Limb (tissue), 2 donors: ENCODE measurements at regions not wholly inside any gene's neighbourhood (a gene's known extent, or its start where the extent isn't known, plus 50 kb on each side); places are given as distances from the start of the nearest gene placed in this dataset.

ENCODE experiments used
- DNase-seq, 2 donors: peaks; one replicate each; pipeline ENCODE4 v3.0.0-alpha.2; 2016; ENCODE audit errors: extremely low spot score in 2 of 2

GRCh38 chr2:160943414-160943813 is 216.8 kb upstream of the TANK start:
- no peak for DNase-seq

GRCh38 chr2:160952464-160953254 is 207.6 kb upstream of the TANK start:
- DNase-seq: peak in 1 of 2 donors; percentile 52

- no peak for DNase-seq
Measured at GRCh38 chr2:160955578-160955977, 204.7 kb upstream of the TANK start.

- no peak for DNase-seq
Measured at GRCh38 chr2:160956243-160956802, 203.9 kb upstream of the TANK start.

- no peak for DNase-seq
Measured at GRCh38 chr2:160963957-160964356, 196.3 kb upstream of the TANK start.

- DNase-seq: no peak
Measured at GRCh38 chr2:160967523-160967922, 192.7 kb upstream of the TANK start.

GRCh38 chr2:160968183-160968582 is 192.0 kb upstream of the TANK start:
- DNase-seq: no peak

- peak; percentile 45 to 93 for DNase-seq
Measured at GRCh38 chr2:160970052-160970965, 189.9 kb upstream of the TANK start.

GRCh38 chr2:160973991-160974390 is 186.2 kb upstream of the TANK start:
- no peak for DNase-seq

GRCh38 chr2:160974803-160975202 is 185.4 kb upstream of the TANK start:
- no peak for DNase-seq

- DNase-seq: no peak
Measured at GRCh38 chr2:160976797-160977196, 183.4 kb upstream of the TANK start.

GRCh38 chr2:160977376-160977775 is 182.9 kb upstream of the TANK start:
- no peak for DNase-seq

GRCh38 chr2:160977854-160978253 is 182.4 kb upstream of the TANK start:
- DNase-seq: no peak

GRCh38 chr2:160984426-160985077 is 175.7 kb upstream of the TANK start:
- no peak for DNase-seq

- no peak for DNase-seq
Measured at GRCh38 chr2:160989778-160990177, 170.4 kb upstream of the TANK start.

GRCh38 chr2:160993654-160994061 is 166.6 kb upstream of the TANK start:
- DNase-seq: no peak

- peak; percentile 79 to 91 for DNase-seq
Measured at GRCh38 chr2:160994141-160995002, 165.9 kb upstream of the TANK start.

- no peak for DNase-seq
Measured at GRCh38 chr2:160996584-160996983, 163.6 kb upstream of the TANK start.

- DNase-seq: no peak
Measured at GRCh38 chr2:161004379-161004778, 155.8 kb upstream of the TANK start.

GRCh38 chr2:161005170-161005569 is 155.1 kb upstream of the TANK start:
- no peak for DNase-seq

- DNase-seq: no peak
Measured at GRCh38 chr2:161008311-161008710, 151.9 kb upstream of the TANK start.
